Fibroblast of lung (primary cell): ENCODE measurements at regions not wholly inside any gene's neighbourhood (a gene's known extent, or its start where the extent isn't known, plus 50 kb on each side); places are given as distances from the start of the nearest gene placed in this dataset.
"Not testable (repeated sequence)": the region's sequence is repeated elsewhere in the genome, so short reads cannot be mapped to it uniquely, and the experiment has no call there.

Experiments used
- EZH2 ChIP-seq: IDR thresholded peaks from 2 replicates; pipeline ENCODE4 v1.5.1; 2012; ENCODE audit warnings: low read length, control low read depth, mild to moderate bottlenecking; ENCODE audit errors: missing control alignments
- TF ChIP-seq, protein P1 (sequence below), 2 donors: IDR thresholded peaks in 1 of 2; conservative IDR thresholded peaks in 1 of 2; 1 replicate in 1 of 2; 2 replicates in 1 of 2; pipeline ENCODE4 v1.5.1; 2011 to 2012; ENCODE audit warnings: low read length in 2 of 2, control low read depth in 1 of 2, inconsistent platforms in 1 of 2, low read depth in 1 of 2, mild to moderate bottlenecking in 1 of 2

DNA sequence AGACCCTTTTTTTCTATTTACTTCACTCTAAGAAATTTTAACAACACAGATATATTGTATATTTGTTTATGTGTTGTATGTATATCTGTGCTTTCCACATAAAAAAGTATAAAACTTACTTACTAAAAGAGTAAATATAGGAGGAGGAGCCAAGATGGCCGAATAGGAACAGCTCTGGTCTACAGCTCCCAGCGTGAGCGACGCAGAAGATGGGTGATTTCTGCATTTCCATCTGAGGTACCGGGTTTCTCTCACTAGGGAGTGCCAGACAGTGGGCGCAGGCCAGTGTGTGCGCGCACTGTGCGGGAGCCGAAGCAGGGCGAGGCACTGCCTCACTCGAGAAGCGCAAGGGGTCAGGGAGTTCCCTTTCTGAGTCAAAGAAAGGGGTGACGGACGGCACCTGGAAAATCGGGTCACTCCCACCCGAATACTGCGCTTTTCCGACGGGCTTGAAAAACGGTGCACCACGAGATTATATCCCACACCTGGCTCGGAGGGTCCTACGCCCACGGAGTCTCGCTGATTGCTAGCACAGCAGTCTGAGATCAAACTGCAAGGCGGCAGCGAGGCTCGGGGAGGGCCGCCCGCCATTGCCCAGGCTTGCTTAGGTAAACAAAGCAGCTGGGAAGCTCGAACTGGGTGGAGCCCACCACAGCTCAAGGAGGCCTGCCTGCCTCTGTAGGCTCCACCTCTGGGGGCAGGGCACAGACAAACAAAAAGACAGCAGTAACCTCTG lies 156.5 kb downstream of the EXOC5 start:
- TF ChIP-seq, protein P1, sequence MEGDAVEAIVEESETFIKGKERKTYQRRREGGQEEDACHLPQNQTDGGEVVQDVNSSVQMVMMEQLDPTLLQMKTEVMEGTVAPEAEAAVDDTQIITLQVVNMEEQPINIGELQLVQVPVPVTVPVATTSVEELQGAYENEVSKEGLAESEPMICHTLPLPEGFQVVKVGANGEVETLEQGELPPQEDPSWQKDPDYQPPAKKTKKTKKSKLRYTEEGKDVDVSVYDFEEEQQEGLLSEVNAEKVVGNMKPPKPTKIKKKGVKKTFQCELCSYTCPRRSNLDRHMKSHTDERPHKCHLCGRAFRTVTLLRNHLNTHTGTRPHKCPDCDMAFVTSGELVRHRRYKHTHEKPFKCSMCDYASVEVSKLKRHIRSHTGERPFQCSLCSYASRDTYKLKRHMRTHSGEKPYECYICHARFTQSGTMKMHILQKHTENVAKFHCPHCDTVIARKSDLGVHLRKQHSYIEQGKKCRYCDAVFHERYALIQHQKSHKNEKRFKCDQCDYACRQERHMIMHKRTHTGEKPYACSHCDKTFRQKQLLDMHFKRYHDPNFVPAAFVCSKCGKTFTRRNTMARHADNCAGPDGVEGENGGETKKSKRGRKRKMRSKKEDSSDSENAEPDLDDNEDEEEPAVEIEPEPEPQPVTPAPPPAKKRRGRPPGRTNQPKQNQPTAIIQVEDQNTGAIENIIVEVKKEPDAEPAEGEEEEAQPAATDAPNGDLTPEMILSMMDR (conservative IDR thresholded peaks at IDR 0.05 in 1 of 2, IDR thresholded peaks at IDR 0.05 in 1 of 2; ENCODE audit: low read depth in 1 of 2, low read length in 2 of 2) = not testable (repeated sequence)
- not testable (repeated sequence) for TF ChIP-seq EZH2
